ENCODE measurements at regions not wholly inside any gene's neighbourhood (a gene's known extent, or its start where the extent isn't known, plus 50 kb on each side); places are given as distances from the start of the nearest gene placed in this dataset.

- TF ChIP-seq CTCF (IDR thresholded peaks at IDR 0.05) = no peak
- no peak for TF ChIP-seq POLR2A (IDR thresholded peaks at IDR 0.05)
Measured at GRCh38 chr2:71990122-71990521, 157.5 kb downstream of the CYP26B1 start.

Data from Peyer's patch (tissue), 4 donors.